ENCODE measurements at regions not wholly inside any gene's neighbourhood (a gene's known extent, or its start where the extent isn't known, plus 50 kb on each side); places are given as distances from the start of the nearest gene placed in this dataset.

GRCh38 chr1:67542747-67543146, 112.5 kb upstream of the SERBP1 start:
- POLR2A ChIA-PET: interaction anchor here (0.6 kb wide), 1 partner anchor 160 kb away, joined by 3 read pairs; no protein-coding TSS in a partner anchor
- Mint-ChIP-seq H3K27me3 (ENCODE audit: insufficient read depth, unreplicated experiment) (no peaks in the 10 kb centered on the region), H3K36me3 (ENCODE audit: insufficient read depth, unreplicated experiment) (no peaks in the 10 kb centered on the region), H3K27ac (ENCODE audit: low read depth, unreplicated experiment) (no peak overlapping the region), H3K4me1 (ENCODE audit: insufficient read depth, unreplicated experiment) (no peaks in the 10 kb centered on the region), H3K4me3 (ENCODE audit: unreplicated experiment) (no peak overlapping the region), H3K9me3 (ENCODE audit: unreplicated experiment) (no peaks in the 10 kb centered on the region)
- CTCF ChIA-PET: interaction anchor here (2.0 to 11.8 kb wide), 2 partner anchors 10 to 19 kb away, joined by 11 to 85 read pairs; no protein-coding TSS in a partner anchor
- no peak for TF ChIP-seq CTCF (IDR thresholded peaks at IDR 0.05; ENCODE audit: unreplicated experiment)
- intact Hi-C loops (cut with micrococcal nuclease): no loop called here
- no peak for DNase-seq (ENCODE audit: unreplicated experiment)
- BruUV-seq (replicated peaks): no TSS peak

- TF ChIP-seq CTCF (IDR thresholded peaks at IDR 0.05; ENCODE audit: unreplicated experiment): no peak
- no peaks in the 10 kb centered on the region for H3K9me3 Mint-ChIP-seq (ENCODE audit: unreplicated experiment)
- no peaks in the 10 kb centered on the region for H3K36me3 Mint-ChIP-seq (ENCODE audit: insufficient read depth, unreplicated experiment)
- ChIA-PET POLR2A (interaction anchor here (0.6 kb wide), 1 partner anchor 139 kb away, joined by 4 read pairs; no protein-coding TSS in a partner anchor), CTCF (interaction anchor here (0.7 to 11.8 kb wide), 7 partner anchors 10 to 215 kb away, joined by 3 to 85 read pairs (median 4); no protein-coding TSS in a partner anchor)
- no peak overlapping the region for H3K27ac Mint-ChIP-seq (ENCODE audit: low read depth, unreplicated experiment)
- no peaks in the 10 kb centered on the region for H3K4me1 Mint-ChIP-seq (ENCODE audit: insufficient read depth, unreplicated experiment)
- no peak overlapping the region for H3K4me3 Mint-ChIP-seq (ENCODE audit: unreplicated experiment)
- H3K27me3 Mint-ChIP-seq (ENCODE audit: insufficient read depth, unreplicated experiment): no peaks in the 10 kb centered on the region
- DNase-seq (ENCODE audit: unreplicated experiment): no peak
- BruUV-seq (replicated peaks): no TSS peak
- intact Hi-C loops (cut with micrococcal nuclease): no loop called here
Measured at GRCh38 chr1:67544921-67545320, 114.7 kb upstream of the SERBP1 start.

GRCh38 chr1:67545364-67545763, 115.2 kb upstream of the SERBP1 start:
- no peaks in the 10 kb centered on the region for H3K4me1 Mint-ChIP-seq (ENCODE audit: insufficient read depth, unreplicated experiment)
- ChIA-PET POLR2A (interaction anchor here (0.6 kb wide), 1 partner anchor 139 kb away, joined by 4 read pairs; no protein-coding TSS in a partner anchor), CTCF (interaction anchor here (0.6 to 11.8 kb wide), 6 partner anchors 10 to 300 kb away, joined by 3 to 85 read pairs (median 6); no protein-coding TSS in a partner anchor)

GRCh38 chr1:67551375-67551774, 121.2 kb upstream of the SERBP1 start:
- CTCF ChIA-PET: interaction anchor here (0.8 to 2.8 kb wide), 6 partner anchors 11 to 209 kb away, joined by 3 to 19 read pairs (median 8); no protein-coding TSS in a partner anchor
- no peak overlapping the region for H3K27ac Mint-ChIP-seq (ENCODE audit: low read depth, unreplicated experiment)
- H3K9me3 Mint-ChIP-seq (ENCODE audit: unreplicated experiment): no peaks in the 10 kb centered on the region
- intact Hi-C loops (cut with micrococcal nuclease): no loop called here
- no peak for DNase-seq (ENCODE audit: unreplicated experiment)
- no peaks in the 10 kb centered on the region for H3K27me3 Mint-ChIP-seq (ENCODE audit: insufficient read depth, unreplicated experiment)
- BruUV-seq (replicated peaks): no TSS peak
- H3K4me1 Mint-ChIP-seq (ENCODE audit: insufficient read depth, unreplicated experiment): peaks cover 6% of the 10 kb centered on the region
- no peak overlapping the region for H3K4me3 Mint-ChIP-seq (ENCODE audit: unreplicated experiment)
- no peaks in the 10 kb centered on the region for H3K36me3 Mint-ChIP-seq (ENCODE audit: insufficient read depth, unreplicated experiment)
- no peak for TF ChIP-seq CTCF (IDR thresholded peaks at IDR 0.05; ENCODE audit: unreplicated experiment)
- POLR2A ChIA-PET: no interaction called here

More at GRCh38 chr1:67545364-67545763, 115.2 kb upstream of the SERBP1 start:
- Mint-ChIP-seq H3K36me3 (ENCODE audit: insufficient read depth, unreplicated experiment) (no peaks in the 10 kb centered on the region), H3K27me3 (ENCODE audit: insufficient read depth, unreplicated experiment) (no peaks in the 10 kb centered on the region), H3K27ac (ENCODE audit: low read depth, unreplicated experiment) (no peak overlapping the region), H3K4me3 (ENCODE audit: unreplicated experiment) (no peak overlapping the region), H3K9me3 (ENCODE audit: unreplicated experiment) (no peaks in the 10 kb centered on the region)
- BruUV-seq (replicated peaks): no TSS peak
- DNase-seq (ENCODE audit: unreplicated experiment): no peak
- TF ChIP-seq CTCF (IDR thresholded peaks at IDR 0.05; ENCODE audit: unreplicated experiment): no peak
- intact Hi-C loops (cut with micrococcal nuclease): no loop called here

Data from MCF 10A (cell line).